Neural progenitor cell (in vitro differentiated cells): ENCODE measurements at regions not wholly inside any gene's neighbourhood (a gene's known extent, or its start where the extent isn't known, plus 50 kb on each side); places are given as distances from the start of the nearest gene placed in this dataset.
A peak's percentile ranks its signal among the peaks of the same experiment; 100 is the strongest.

Source experiments
- DNase-seq: peaks from one replicate; pipeline ENCODE4 v3.0.0-alpha.2; 2016; ENCODE audit warnings: low spot score
- H2AFZ ChIP-seq: fragments of 200-600 bp; sonication (generic); replicated peaks from 2 replicates; pipeline ENCODE4 v1.6.1; 2016; ENCODE audit warnings: antibody characterized with exemption
- H3F3A ChIP-seq: fragments of 200-600 bp; sonication (generic); 2 replicates; pipeline ENCODE4 v1.6.1; 2016; ENCODE audit warnings: antibody characterized with exemption, low read depth
- H3K27ac ChIP-seq: fragments of 200-600 bp; sonication (generic); 2 replicates; pipeline ENCODE4 v1.5.1; 2016; ENCODE audit warnings: mild to moderate bottlenecking
- H3K27me3 ChIP-seq: fragments of 200-600 bp; sonication (generic); 2 replicates; pipeline ENCODE4 v1.6.1; 2016; ENCODE audit warnings: mild to moderate bottlenecking, moderate library complexity
- H3K36me3 ChIP-seq: fragments of 200-600 bp; sonication (generic); 2 replicates; pipeline ENCODE4 v1.5.1; 2016
- H3K4me1 ChIP-seq: fragments of 200-600 bp; sonication (generic); 2 replicates; pipeline ENCODE4 v1.6.1; 2016; ENCODE audit warnings: mixed run types
- H3K4me2 ChIP-seq: fragments of 200-600 bp; sonication (generic); 2 replicates; pipeline ENCODE4 v1.6.1; 2016
- H3K4me3 ChIP-seq: fragments of 200-600 bp; sonication (generic); 2 replicates; pipeline ENCODE4 v1.5.1; 2016
- H3K79me2 ChIP-seq: fragments of 200-600 bp; sonication (generic); 2 replicates; pipeline ENCODE4 v1.6.1; 2016; ENCODE audit warnings: low read depth
- H3K9ac ChIP-seq: fragments of 200-600 bp; sonication (generic); 2 replicates; pipeline ENCODE4 v1.6.1; 2016
- H3K9me3 ChIP-seq: fragments of 200-600 bp; sonication (generic); 2 replicates; pipeline ENCODE4 v1.5.1; 2016; ENCODE audit warnings: low read depth
- H4K20me1 ChIP-seq: fragments of 200-600 bp; sonication (generic); 2 replicates; pipeline ENCODE4 v1.6.1; 2016; ENCODE audit warnings: low read depth
- H3K27ac Mint-ChIP-seq: 3 replicates; pipeline ENCODE4 v1.8.0; 2021; ENCODE audit warnings: mixed read lengths
- H3K27me3 Mint-ChIP-seq: 2 replicates; pipeline ENCODE4 v1.8.0; 2022; ENCODE audit warnings: low read depth, mild to moderate bottlenecking, inconsistent platforms, moderate library complexity, mixed read lengths; ENCODE audit not compliant: insufficient read depth
- H3K36me3 Mint-ChIP-seq: 3 replicates; pipeline ENCODE4 v1.8.0; 2021; ENCODE audit warnings: mixed read lengths
- H3K4me1 Mint-ChIP-seq: 3 replicates; pipeline ENCODE4 v1.8.0; 2021; ENCODE audit warnings: mixed read lengths
- H3K4me3 Mint-ChIP-seq: 3 replicates; pipeline ENCODE4 v1.8.0; 2021; ENCODE audit warnings: mild to moderate bottlenecking, moderate library complexity, mixed read lengths
- H3K9me3 Mint-ChIP-seq: 3 replicates; pipeline ENCODE4 v1.8.0; 2020; ENCODE audit warnings: mixed read lengths
- EZH2 ChIP-seq: fragments of 200-600 bp; sonication (generic); IDR thresholded peaks from 2 replicates; pipeline ENCODE4 v1.6.1; 2017; ENCODE audit warnings: antibody characterized with exemption, mild to moderate bottlenecking, moderate library complexity
- EZH2phosphoT487 ChIP-seq: fragments of 200-600 bp; sonication (generic); IDR thresholded peaks from 2 replicates; pipeline ENCODE4 v1.6.1; 2017; ENCODE audit warnings: antibody characterized with exemption
- TF ChIP-seq, protein P1 (sequence below): fragments of 200-600 bp; sonication (generic); IDR thresholded peaks from 2 replicates; pipeline ENCODE4 v1.5.1; 2017; ENCODE audit warnings: antibody characterized with exemption, mild to moderate bottlenecking

DNA sequence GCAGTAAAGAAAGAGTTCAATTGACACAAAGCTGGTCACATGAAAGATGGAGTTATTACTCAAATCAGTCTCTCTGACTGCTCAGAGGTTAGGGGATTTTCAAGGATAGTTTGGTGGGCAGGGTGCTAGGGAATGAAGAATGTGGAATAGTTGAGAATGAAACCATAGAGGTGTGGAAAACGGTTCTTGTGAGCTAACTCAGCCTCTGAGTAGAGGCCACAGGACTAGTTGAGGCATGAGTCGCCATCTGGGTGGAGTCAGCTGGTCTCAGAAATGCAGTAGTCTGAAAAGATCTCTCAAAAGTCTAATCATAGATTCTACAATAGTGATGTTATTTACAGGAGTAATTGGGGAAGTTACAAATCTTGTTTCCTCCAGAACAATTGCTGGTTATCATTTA, 178.9 kb upstream of the SPEF2 start:
- Histone ChIP-seq H3K27me3 (no peaks in the 10 kb centered on the region), H3K27ac (no peak overlapping the region), H3K36me3 (no peaks in the 10 kb centered on the region), H3K9ac (no peak overlapping the region), H3K4me3 (no peak overlapping the region), H3K4me2 (no peak overlapping the region), H3K4me1 (no peaks in the 10 kb centered on the region), H3F3A (no peaks in the 10 kb centered on the region), H2AFZ (no peak overlapping the region), H4K20me1 (no peaks in the 10 kb centered on the region), H3K79me2 (no peaks in the 10 kb centered on the region), H3K9me3 (no peaks in the 10 kb centered on the region)
- no peaks in the 10 kb centered on the region for H3K9me3 Mint-ChIP-seq
- no peak for DNase-seq
- H3K27ac Mint-ChIP-seq: no peak overlapping the region
- no peak for TF ChIP-seq EZH2phosphoT487
- TF ChIP-seq, protein P1, sequence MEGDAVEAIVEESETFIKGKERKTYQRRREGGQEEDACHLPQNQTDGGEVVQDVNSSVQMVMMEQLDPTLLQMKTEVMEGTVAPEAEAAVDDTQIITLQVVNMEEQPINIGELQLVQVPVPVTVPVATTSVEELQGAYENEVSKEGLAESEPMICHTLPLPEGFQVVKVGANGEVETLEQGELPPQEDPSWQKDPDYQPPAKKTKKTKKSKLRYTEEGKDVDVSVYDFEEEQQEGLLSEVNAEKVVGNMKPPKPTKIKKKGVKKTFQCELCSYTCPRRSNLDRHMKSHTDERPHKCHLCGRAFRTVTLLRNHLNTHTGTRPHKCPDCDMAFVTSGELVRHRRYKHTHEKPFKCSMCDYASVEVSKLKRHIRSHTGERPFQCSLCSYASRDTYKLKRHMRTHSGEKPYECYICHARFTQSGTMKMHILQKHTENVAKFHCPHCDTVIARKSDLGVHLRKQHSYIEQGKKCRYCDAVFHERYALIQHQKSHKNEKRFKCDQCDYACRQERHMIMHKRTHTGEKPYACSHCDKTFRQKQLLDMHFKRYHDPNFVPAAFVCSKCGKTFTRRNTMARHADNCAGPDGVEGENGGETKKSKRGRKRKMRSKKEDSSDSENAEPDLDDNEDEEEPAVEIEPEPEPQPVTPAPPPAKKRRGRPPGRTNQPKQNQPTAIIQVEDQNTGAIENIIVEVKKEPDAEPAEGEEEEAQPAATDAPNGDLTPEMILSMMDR: no peak
- no peak for TF ChIP-seq EZH2
- H3K4me3 Mint-ChIP-seq: no peak overlapping the region
- H3K27me3 Mint-ChIP-seq: no peaks in the 10 kb centered on the region
- H3K4me1 Mint-ChIP-seq: no peaks in the 10 kb centered on the region
- H3K36me3 Mint-ChIP-seq: no peaks in the 10 kb centered on the region

DNA sequence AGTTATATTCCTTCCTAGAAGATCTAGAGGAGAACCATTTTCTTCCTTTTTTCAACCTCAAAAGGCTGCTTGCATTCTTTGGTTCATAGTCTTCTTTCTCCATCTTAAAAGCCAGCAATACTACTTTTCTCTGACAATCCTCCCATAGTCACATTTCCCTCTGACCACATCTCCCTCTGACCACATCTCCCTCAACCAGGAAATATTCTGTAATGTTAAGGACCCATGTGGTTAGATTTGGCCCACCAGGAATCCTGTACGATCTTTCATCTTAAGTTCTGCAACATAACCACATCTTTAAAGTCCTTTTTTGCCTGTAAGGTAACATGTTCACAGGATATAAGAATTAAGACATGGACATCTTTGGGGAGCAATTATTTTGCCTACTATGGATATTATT, 179.4 kb upstream of the SPEF2 start:
- no peaks in the 10 kb centered on the region for H3K9me3 Mint-ChIP-seq
- Histone ChIP-seq H3K27ac (no peak overlapping the region), H3K4me1 (no peaks in the 10 kb centered on the region), H3K79me2 (no peaks in the 10 kb centered on the region), H3K9ac (no peak overlapping the region), H3K9me3 (no peaks in the 10 kb centered on the region), H3K4me2 (no peak overlapping the region), H3K36me3 (no peaks in the 10 kb centered on the region), H3K27me3 (no peaks in the 10 kb centered on the region), H4K20me1 (no peaks in the 10 kb centered on the region), H2AFZ (no peak overlapping the region), H3F3A (no peaks in the 10 kb centered on the region), H3K4me3 (no peak overlapping the region)
- no peaks in the 10 kb centered on the region for H3K36me3 Mint-ChIP-seq
- DNase-seq: no peak
- no peak overlapping the region for H3K27ac Mint-ChIP-seq
- H3K4me3 Mint-ChIP-seq: no peak overlapping the region
- no peaks in the 10 kb centered on the region for H3K4me1 Mint-ChIP-seq
- no peaks in the 10 kb centered on the region for H3K27me3 Mint-ChIP-seq
- TF ChIP-seq EZH2phosphoT487: no peak
- TF ChIP-seq, protein P1: no peak
- TF ChIP-seq EZH2: no peak

DNA sequence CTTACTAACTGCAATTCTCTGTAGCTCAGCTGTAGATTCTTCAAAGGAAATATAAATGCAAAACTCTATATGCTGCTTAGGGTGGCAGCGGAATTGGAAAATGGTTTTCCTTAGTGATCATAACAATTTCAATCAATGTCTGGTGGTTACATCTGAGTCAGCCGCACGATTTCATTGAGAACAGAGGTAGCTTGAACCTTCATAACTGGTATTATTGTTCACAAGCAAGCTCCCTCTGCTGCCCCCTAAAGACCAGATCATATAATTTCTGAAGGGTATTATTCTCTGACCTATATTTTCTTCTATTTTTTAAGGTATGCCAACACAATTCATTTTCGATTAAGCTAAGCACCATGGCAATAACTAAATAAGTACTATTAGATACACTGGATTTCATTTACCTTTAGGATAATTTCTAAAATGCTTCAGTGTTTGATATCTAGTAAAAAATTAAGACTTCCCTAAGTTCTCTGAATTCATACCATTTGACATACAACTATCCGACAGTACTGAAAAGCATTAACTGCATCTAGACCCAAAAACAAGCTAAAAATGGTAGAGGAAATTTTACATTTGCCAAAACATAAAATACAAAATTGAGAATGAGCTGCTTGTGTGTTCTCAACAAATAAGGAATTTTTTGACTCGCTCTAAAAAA, 181.1 kb upstream of the SPEF2 start:
- Histone ChIP-seq H3K79me2 (no peaks in the 10 kb centered on the region), H2AFZ (peak overlapping the region; percentile 60), H3K9ac (no peak overlapping the region), H4K20me1 (no peaks in the 10 kb centered on the region), H3K27ac (no peak overlapping the region), H3K4me1 (no peaks in the 10 kb centered on the region), H3K4me3 (no peak overlapping the region), H3K27me3 (no peaks in the 10 kb centered on the region), H3K36me3 (no peaks in the 10 kb centered on the region), H3K9me3 (no peaks in the 10 kb centered on the region), H3K4me2 (no peak overlapping the region), H3F3A (no peaks in the 10 kb centered on the region)
- no peaks in the 10 kb centered on the region for H3K9me3 Mint-ChIP-seq
- peaks cover 11% of the 10 kb centered on the region for H3K27me3 Mint-ChIP-seq
- H3K36me3 Mint-ChIP-seq: no peaks in the 10 kb centered on the region
- TF ChIP-seq, protein P1: peak; percentile 72
- TF ChIP-seq EZH2: no peak
- DNase-seq: peak; percentile 57
- no peak overlapping the region for H3K4me3 Mint-ChIP-seq
- H3K4me1 Mint-ChIP-seq: no peaks in the 10 kb centered on the region
- H3K27ac Mint-ChIP-seq: no peak overlapping the region
